HEK293 (cell line): ENCODE measurements at regions not wholly inside any gene's neighbourhood (a gene's known extent, or its start where the extent isn't known, plus 50 kb on each side); places are given as distances from the start of the nearest gene placed in this dataset.
"Not testable (repeated sequence)": the region's sequence is repeated elsewhere in the genome, so short reads cannot be mapped to it uniquely, and the experiment has no call there.

ENCODE experiments used
- CTCF ChIA-PET: fragments of 350-600 bp; formaldehyde crosslinking; extraction: SDS; loops from one replicate; lab custom pipeline; 2021; ENCODE audit warnings: antibody characterized with exemption; lab: Yijun Ruan, JAX
- POLR2A ChIA-PET: fragments of 300-600 bp; formaldehyde crosslinking; extraction: SDS; loops from one replicate; lab custom pipeline; 2020; ENCODE audit warnings: antibody characterized with exemption, inconsistent platforms; lab: Yijun Ruan, JAX
- H3K27ac ChIP-seq: fragments of 200-500 bp; sonication (Bioruptor generic); 2 replicates; pipeline ENCODE4 v1.5.1; 2014; ENCODE audit warnings: low read depth, low read length, control low read depth, inconsistent platforms; ENCODE audit errors: extremely low read depth
- H3K36me3 ChIP-seq, 2 experiments: fragments of 200-500 bp in 1 of 2; sonication (Bioruptor generic) in 1 of 2; 1 replicate in 1 of 2; 2 replicates in 1 of 2; pipeline ENCODE4 v1.5.1; 2014 to 2017; ENCODE audit warnings: inconsistent platforms in 2 of 2, low read length in 2 of 2; ENCODE audit not compliant: control insufficient read depth in 2 of 2, insufficient read depth in 1 of 2
- H3K4me1 ChIP-seq: fragments of 200-500 bp; sonication (Bioruptor generic); 2 replicates; pipeline ENCODE4 v1.5.1; 2014; ENCODE audit warnings: mild to moderate bottlenecking, low read length, inconsistent platforms; ENCODE audit not compliant: control insufficient read depth, insufficient read depth
- H3K4me3 ChIP-seq: 2 replicates; pipeline ENCODE4 v1.5.1; 2011; ENCODE audit warnings: low read depth, mild to moderate bottlenecking, control low read depth, low read length, moderate library complexity
- H3K9me3 ChIP-seq: fragments of 200-500 bp; sonication (Bioruptor generic); 2 replicates; pipeline ENCODE4 v1.5.1; 2014; ENCODE audit warnings: low read depth, low read length, inconsistent platforms; ENCODE audit not compliant: control insufficient read depth, insufficient read depth
- FEZF1 ChIP-seq: fragments of 450-650 bp; formaldehyde crosslinking; IDR thresholded peaks from 2 replicates; pipeline ENCODE4 v1.5.1; 2016; ENCODE audit warnings: missing biosample characterization, missing genetic modification characterization
- HOXA7 ChIP-seq: sonication (generic); formaldehyde crosslinking; IDR thresholded peaks from 2 replicates; pipeline ENCODE4 v1.8.1; 2022; ENCODE audit warnings: missing genetic modification reagents, borderline replicate concordance
- IKZF3 ChIP-seq: fragments of 450-650 bp; IDR thresholded peaks from 2 replicates; pipeline ENCODE4 v1.5.0; 2018; ENCODE audit warnings: missing biosample characterization, mild to moderate bottlenecking, missing genetic modification characterization, moderate library complexity
- RBAK ChIP-seq: fragments of 450-650 bp; formaldehyde crosslinking; IDR thresholded peaks from 2 replicates; pipeline ENCODE4 v1.5.1; 2016; ENCODE audit warnings: missing biosample characterization, missing genetic modification characterization
- ZBTB48 ChIP-seq: fragments of 450-650 bp; formaldehyde crosslinking; IDR thresholded peaks from 2 replicates; pipeline ENCODE4 v1.5.1; 2016; ENCODE audit warnings: missing biosample characterization, missing genetic modification characterization
- ZFP37 ChIP-seq: fragments of 450-650 bp; formaldehyde crosslinking; IDR thresholded peaks from 2 replicates; pipeline ENCODE4 v1.5.1; 2016; ENCODE audit warnings: missing biosample characterization, missing genetic modification characterization
- ZFP69B ChIP-seq: fragments of 450-650 bp; formaldehyde crosslinking; IDR thresholded peaks from 2 replicates; pipeline ENCODE4 v1.5.1; 2016; ENCODE audit warnings: missing biosample characterization, missing genetic modification characterization
- ZIC2 ChIP-seq: fragments of 450-650 bp; formaldehyde crosslinking; IDR thresholded peaks from 2 replicates; pipeline ENCODE4 v1.5.1; 2016; ENCODE audit warnings: missing biosample characterization, missing genetic modification characterization
- ZNF138 ChIP-seq: fragments of 450-650 bp; formaldehyde crosslinking; IDR thresholded peaks from 2 replicates; pipeline ENCODE4 v1.5.1; 2016; ENCODE audit warnings: missing biosample characterization, missing genetic modification characterization, borderline replicate concordance
- ZNF140 ChIP-seq: fragments of 450-650 bp; formaldehyde crosslinking; IDR thresholded peaks from 2 replicates; pipeline ENCODE4 v1.5.1; 2016; ENCODE audit warnings: missing biosample characterization, missing genetic modification characterization
- ZNF146 ChIP-seq: fragments of 450-650 bp; formaldehyde crosslinking; IDR thresholded peaks from 2 replicates; pipeline ENCODE4 v1.5.1; 2016; ENCODE audit warnings: missing biosample characterization, missing genetic modification characterization
- ZNF2 ChIP-seq: fragments of 450-650 bp; formaldehyde crosslinking; IDR thresholded peaks from 2 replicates; pipeline ENCODE4 v1.5.1; 2016; ENCODE audit warnings: missing biosample characterization, missing genetic modification characterization
- ZNF335 ChIP-seq: fragments of 450-650 bp; formaldehyde crosslinking; conservative IDR thresholded peaks from 2 replicates; pipeline ENCODE4 v1.5.1; 2016; ENCODE audit warnings: missing biosample characterization, missing genetic modification characterization
- ZNF391 ChIP-seq: fragments of 450-650 bp; formaldehyde crosslinking; IDR thresholded peaks from 2 replicates; pipeline ENCODE4 v1.5.1; 2016; ENCODE audit warnings: low read depth, missing biosample characterization, missing genetic modification characterization, borderline replicate concordance
- ZNF585B ChIP-seq: fragments of 450-650 bp; formaldehyde crosslinking; IDR thresholded peaks from 2 replicates; pipeline ENCODE4 v1.5.1; 2016; ENCODE audit warnings: missing biosample characterization, missing genetic modification characterization
- ZNF600 ChIP-seq: fragments of 450-650 bp; formaldehyde crosslinking; IDR thresholded peaks from 2 replicates; pipeline ENCODE4 v1.5.1; 2016; ENCODE audit warnings: missing biosample characterization, missing genetic modification characterization
- ZNF610 ChIP-seq: fragments of 450-650 bp; formaldehyde crosslinking; IDR thresholded peaks from 2 replicates; pipeline ENCODE4 v1.5.1; 2016; ENCODE audit warnings: missing biosample characterization, missing genetic modification characterization, borderline replicate concordance
- ZNF621 ChIP-seq: fragments of 450-650 bp; formaldehyde crosslinking; IDR thresholded peaks from 2 replicates; pipeline ENCODE4 v1.5.1; 2017; ENCODE audit warnings: missing biosample characterization, missing genetic modification characterization
- ZNF623 ChIP-seq: fragments of 450-650 bp; formaldehyde crosslinking; IDR thresholded peaks from 2 replicates; pipeline ENCODE4 v1.5.1; 2016; ENCODE audit warnings: missing biosample characterization, missing genetic modification characterization
- ZNF660 ChIP-seq: fragments of 450-650 bp; IDR thresholded peaks from 2 replicates; pipeline ENCODE4 v1.5.1; 2018; ENCODE audit warnings: missing biosample characterization, mild to moderate bottlenecking, missing genetic modification characterization
- ZNF701 ChIP-seq: fragments of 450-650 bp; formaldehyde crosslinking; IDR thresholded peaks from 2 replicates; pipeline ENCODE4 v1.5.1; 2016; ENCODE audit warnings: missing biosample characterization, missing genetic modification characterization
- ZNF837 ChIP-seq: fragments of 450-650 bp; formaldehyde crosslinking; IDR thresholded peaks from 2 replicates; pipeline ENCODE4 v1.5.1; 2016; ENCODE audit warnings: missing biosample characterization, missing genetic modification characterization
- ZSCAN23 ChIP-seq: fragments of 450-650 bp; formaldehyde crosslinking; IDR thresholded peaks from 2 replicates; pipeline ENCODE4 v1.5.1; 2016; ENCODE audit warnings: missing biosample characterization, missing genetic modification characterization
- TF ChIP-seq, protein P1 (sequence below): fragments of 450-650 bp; formaldehyde crosslinking; IDR thresholded peaks from 2 replicates; pipeline ENCODE4 v1.5.1; 2016; ENCODE audit warnings: missing biosample characterization, missing genetic modification characterization
- TF ChIP-seq, protein P2 (sequence below): fragments of 450-650 bp; formaldehyde crosslinking; IDR thresholded peaks from 2 replicates; pipeline ENCODE4 v1.5.1; 2016; ENCODE audit warnings: missing biosample characterization, missing genetic modification characterization, low read depth
- TF ChIP-seq, protein P3 (sequence below): fragments of 450-650 bp; formaldehyde crosslinking; IDR thresholded peaks from 2 replicates; pipeline ENCODE4 v1.5.1; 2016; ENCODE audit warnings: missing biosample characterization, missing genetic modification characterization
- TF ChIP-seq, protein P4 (sequence below): fragments of 450-650 bp; formaldehyde crosslinking; IDR thresholded peaks from 2 replicates; pipeline ENCODE4 v1.5.1; 2016; ENCODE audit warnings: missing biosample characterization, missing genetic modification characterization

DNA sequence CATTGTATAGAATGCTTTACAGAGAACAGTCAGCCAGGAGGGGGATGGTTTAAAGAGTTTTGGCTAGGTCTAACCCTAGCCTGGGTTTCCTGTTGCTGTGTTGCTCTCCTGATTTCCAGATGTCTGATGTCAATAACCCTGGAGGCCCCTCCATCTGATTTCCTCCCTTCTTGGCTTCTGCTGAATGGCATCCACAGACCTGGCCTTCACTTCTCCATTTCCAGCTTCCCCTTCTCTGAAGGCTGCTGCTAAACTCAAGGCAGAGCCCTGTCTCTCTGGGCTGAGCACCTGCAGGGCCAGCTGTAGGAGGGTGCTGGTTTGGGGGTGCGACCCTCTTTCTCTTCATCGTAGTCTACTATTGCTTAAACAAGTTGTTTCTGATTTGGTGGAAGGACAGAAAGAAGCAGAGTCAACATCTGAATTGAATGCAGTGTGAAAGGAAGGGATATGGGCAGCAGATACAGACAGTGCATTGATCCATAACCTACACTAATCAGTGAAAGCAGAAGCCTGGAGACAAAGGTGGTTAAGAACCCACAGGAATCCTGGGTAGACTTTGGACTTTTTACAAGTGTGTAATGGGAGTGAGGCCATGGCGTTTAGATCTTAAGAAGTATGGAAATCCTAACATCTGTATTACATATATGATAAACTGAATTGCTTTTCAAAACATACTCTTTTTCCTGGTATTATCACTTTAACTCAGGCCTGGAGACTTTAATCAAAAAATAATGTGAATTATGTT is 153.6 kb downstream of the HRH4 start:
- ChIA-PET CTCF (interaction anchor here (1.0 kb wide), 1 partner anchor 114 kb away, joined by 5 read pairs; no protein-coding TSS in a partner anchor), POLR2A (no interaction called here)
- TF ChIP-seq ZIC2 (tag by site-specific recombination) (no peak), ZFP69B (tag by site-specific recombination) (no peak), ZNF621 (tag by site-specific recombination) (no peak), ZNF335 (tag by site-specific recombination) (no peak), ZNF140 (no peak), ZNF138 (no peak), IKZF3 (no peak), FEZF1 (no peak), ZNF837 (tag by site-specific recombination) (no peak), ZNF391 (tag by site-specific recombination) (no peak), ZNF660 (tag by site-specific recombination) (no peak), HOXA7 (CRISPR knock-in tag) (no peak), ZBTB48 (no peak), ZNF585B (tag by site-specific recombination) (no peak), ZFP37 (tag by site-specific recombination) (no peak), ZSCAN23 (tag by site-specific recombination) (no peak)
- TF ChIP-seq, protein P1, sequence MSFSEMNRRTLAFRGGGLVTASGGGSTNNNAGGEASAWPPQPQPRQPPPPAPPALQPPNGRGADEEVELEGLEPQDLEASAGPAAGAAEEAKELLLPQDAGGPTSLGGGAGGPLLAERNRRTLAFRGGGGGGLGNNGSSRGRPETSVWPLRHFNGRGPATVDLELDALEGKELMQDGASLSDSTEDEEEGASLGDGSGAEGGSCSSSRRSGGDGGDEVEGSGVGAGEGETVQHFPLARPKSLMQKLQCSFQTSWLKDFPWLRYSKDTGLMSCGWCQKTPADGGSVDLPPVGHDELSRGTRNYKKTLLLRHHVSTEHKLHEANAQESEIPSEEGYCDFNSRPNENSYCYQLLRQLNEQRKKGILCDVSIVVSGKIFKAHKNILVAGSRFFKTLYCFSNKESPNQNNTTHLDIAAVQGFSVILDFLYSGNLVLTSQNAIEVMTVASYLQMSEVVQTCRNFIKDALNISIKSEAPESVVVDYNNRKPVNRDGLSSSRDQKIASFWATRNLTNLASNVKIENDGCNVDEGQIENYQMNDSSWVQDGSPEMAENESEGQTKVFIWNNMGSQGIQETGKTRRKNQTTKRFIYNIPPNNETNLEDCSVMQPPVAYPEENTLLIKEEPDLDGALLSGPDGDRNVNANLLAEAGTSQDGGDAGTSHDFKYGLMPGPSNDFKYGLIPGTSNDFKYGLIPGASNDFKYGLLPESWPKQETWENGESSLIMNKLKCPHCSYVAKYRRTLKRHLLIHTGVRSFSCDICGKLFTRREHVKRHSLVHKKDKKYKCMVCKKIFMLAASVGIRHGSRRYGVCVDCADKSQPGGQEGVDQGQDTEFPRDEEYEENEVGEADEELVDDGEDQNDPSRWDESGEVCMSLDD = no peak
- TF ChIP-seq, protein P2, sequence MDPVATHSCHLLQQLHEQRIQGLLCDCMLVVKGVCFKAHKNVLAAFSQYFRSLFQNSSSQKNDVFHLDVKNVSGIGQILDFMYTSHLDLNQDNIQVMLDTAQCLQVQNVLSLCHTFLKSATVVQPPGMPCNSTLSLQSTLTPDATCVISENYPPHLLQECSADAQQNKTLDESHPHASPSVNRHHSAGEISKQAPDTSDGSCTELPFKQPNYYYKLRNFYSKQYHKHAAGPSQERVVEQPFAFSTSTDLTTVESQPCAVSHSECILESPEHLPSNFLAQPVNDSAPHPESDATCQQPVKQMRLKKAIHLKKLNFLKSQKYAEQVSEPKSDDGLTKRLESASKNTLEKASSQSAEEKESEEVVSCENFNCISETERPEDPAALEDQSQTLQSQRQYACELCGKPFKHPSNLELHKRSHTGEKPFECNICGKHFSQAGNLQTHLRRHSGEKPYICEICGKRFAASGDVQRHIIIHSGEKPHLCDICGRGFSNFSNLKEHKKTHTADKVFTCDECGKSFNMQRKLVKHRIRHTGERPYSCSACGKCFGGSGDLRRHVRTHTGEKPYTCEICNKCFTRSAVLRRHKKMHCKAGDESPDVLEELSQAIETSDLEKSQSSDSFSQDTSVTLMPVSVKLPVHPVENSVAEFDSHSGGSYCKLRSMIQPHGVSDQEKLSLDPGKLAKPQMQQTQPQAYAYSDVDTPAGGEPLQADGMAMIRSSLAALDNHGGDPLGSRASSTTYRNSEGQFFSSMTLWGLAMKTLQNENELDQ = no peak
- Histone ChIP-seq H3K4me3 (no peak overlapping the region), H3K9me3 (no peaks in the 10 kb centered on the region), H3K27ac (no peak overlapping the region), H3K4me1 (no peaks in the 10 kb centered on the region), H3K36me3 (no peaks in the 10 kb centered on the region)

DNA sequence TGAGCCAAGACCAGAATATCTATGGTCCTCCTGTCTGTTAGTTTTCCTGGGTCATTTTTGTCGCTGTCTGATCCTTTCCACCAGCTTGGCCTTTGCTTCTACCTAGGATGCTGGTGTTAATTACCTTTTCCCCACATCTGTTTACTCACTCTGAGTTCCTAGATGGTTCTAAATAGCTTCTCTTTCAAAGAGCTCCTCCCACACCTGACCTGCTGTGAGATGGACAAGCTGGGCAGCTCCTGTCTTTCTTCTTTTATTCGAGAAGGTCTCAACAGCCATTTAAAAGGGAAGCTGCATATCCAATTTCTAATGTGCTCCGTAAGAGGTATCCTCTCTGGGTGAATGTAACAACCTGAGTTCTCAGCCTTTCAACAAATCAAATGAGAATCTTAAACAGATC is 156.2 kb downstream of the HRH4 start:
- Histone ChIP-seq H3K4me3 (no peak overlapping the region), H3K27ac (no peak overlapping the region), H3K4me1 (no peaks in the 10 kb centered on the region), H3K9me3 (no peaks in the 10 kb centered on the region), H3K36me3 (no peaks in the 10 kb centered on the region)
- TF ChIP-seq, protein P3, sequence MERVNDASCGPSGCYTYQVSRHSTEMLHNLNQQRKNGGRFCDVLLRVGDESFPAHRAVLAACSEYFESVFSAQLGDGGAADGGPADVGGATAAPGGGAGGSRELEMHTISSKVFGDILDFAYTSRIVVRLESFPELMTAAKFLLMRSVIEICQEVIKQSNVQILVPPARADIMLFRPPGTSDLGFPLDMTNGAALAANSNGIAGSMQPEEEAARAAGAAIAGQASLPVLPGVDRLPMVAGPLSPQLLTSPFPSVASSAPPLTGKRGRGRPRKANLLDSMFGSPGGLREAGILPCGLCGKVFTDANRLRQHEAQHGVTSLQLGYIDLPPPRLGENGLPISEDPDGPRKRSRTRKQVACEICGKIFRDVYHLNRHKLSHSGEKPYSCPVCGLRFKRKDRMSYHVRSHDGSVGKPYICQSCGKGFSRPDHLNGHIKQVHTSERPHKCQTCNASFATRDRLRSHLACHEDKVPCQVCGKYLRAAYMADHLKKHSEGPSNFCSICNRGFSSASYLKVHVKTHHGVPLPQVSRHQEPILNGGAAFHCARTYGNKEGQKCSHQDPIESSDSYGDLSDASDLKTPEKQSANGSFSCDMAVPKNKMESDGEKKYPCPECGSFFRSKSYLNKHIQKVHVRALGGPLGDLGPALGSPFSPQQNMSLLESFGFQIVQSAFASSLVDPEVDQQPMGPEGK = no peak
- TF ChIP-seq RBAK (tag by site-specific recombination) (no peak), ZNF335 (tag by site-specific recombination) (no peak), ZNF2 (no peak), ZNF623 (tag by site-specific recombination) (no peak), ZNF610 (tag by site-specific recombination) (no peak), ZNF600 (tag by site-specific recombination) (no peak), ZNF146 (tag by site-specific recombination) (no peak), ZNF701 (no peak)
- TF ChIP-seq, protein P4, sequence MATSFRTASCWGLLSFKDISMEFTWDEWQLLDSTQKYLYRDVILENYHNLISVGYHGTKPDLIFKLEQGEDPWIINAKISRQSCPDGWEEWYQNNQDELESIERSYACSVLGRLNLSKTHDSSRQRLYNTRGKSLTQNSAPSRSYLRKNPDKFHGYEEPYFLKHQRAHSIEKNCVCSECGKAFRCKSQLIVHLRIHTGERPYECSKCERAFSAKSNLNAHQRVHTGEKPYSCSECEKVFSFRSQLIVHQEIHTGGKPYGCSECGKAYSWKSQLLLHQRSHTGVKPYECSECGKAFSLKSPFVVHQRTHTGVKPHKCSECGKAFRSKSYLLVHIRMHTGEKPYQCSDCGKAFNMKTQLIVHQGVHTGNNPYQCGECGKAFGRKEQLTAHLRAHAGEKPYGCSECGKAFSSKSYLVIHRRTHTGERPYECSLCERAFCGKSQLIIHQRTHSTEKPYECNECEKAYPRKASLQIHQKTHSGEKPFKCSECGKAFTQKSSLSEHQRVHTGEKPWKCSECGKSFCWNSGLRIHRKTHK (tag by site-specific recombination) = no peak
- POLR2A ChIA-PET = interaction anchor here (1.1 kb wide), 1 partner anchor 11 kb away, joined by 4 read pairs; no protein-coding TSS in a partner anchor
- CTCF ChIA-PET = interaction anchor here (1.2 kb wide), 1 partner anchor 16 kb away, joined by 3 read pairs; no protein-coding TSS in a partner anchor

DNA sequence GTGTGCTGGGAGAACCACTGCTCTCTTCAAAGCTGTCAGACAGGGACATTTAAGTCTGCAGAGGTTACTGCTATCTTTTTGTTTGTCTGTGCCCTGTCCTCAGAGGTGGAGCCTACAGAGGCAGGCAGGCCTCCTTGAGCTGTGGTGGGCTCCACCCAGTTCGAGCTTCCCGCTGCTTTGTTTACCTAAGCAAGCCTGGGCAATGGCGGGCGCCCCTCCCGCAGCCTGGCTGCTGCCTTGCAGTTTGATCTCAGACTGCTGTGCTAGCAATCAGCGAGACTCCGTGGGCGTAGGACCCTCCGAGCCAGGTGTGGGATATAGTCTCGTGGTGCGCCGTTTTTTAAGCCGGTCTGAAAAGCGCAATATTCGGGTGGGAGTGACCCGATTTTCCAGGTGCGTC is 164.0 kb downstream of the HRH4 start:
- CTCF ChIA-PET, H3K4me3 ChIP-seq, H3K27ac ChIP-seq, H3K36me3 ChIP-seq, POLR2A ChIA-PET, H3K9me3 ChIP-seq, H3K4me1 ChIP-seq: not testable (repeated sequence)
